ENCODE measurements at regions not wholly inside any gene's neighbourhood (a gene's known extent, or its start where the extent isn't known, plus 50 kb on each side); places are given as distances from the start of the nearest gene placed in this dataset.

DNA sequence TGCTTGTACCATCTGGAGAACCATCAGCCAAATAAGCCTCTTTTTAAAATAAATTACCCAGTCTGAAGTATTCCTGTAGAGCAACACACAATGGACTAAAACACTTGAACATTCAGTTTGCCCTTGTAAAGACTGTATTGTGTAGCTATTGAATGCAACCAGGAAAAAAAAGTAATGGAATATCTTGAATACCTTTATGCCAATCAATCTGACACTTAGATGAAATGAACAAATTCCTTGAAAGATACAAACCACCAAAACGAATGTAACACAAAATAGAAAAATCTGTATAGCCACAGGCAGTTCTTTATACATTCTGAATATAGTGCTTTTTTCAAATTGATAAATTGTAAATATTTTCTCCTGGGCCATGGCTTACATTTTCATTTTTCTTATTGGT lies 63.3 kb upstream of the KCNJ16 start:
- no peak overlapping the region for H3K4me3 Mint-ChIP-seq
- DNase-seq (no peak), ATAC-seq (ENCODE audit: low read depth) (no peak)
- POLR2A ChIA-PET = no interaction called here
- no peaks in the 10 kb centered on the region for H3K4me1 Mint-ChIP-seq
- H3K36me3 Mint-ChIP-seq = no peaks in the 10 kb centered on the region
- peaks cover 2% of the 10 kb centered on the region for H3K9me3 Mint-ChIP-seq
- H3K27ac Mint-ChIP-seq = no peak overlapping the region
- no peaks in the 10 kb centered on the region for H3K27me3 Mint-ChIP-seq

DNA sequence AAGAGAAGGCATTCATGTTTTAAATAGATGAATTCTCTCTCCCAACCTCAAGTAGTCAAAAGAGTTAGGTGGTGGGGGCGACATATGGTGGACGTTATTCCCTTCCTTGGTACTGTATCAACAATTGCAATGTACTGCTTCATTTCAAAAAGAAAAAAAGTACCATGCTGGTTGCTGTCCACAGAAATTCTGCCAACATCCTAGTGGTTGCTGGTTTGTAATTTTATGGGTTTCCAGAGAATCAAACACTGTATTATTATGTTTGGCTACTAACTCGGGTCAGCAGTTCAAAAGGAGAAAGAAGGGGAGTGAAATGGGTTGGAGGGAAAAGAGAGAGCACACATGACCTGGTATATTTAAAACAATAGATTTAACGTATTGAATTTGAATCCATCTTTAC lies 61.1 kb upstream of the KCNJ16 start:
- H3K4me1 Mint-ChIP-seq = no peaks in the 10 kb centered on the region
- no peak overlapping the region for H3K4me3 Mint-ChIP-seq
- H3K9me3 Mint-ChIP-seq = peaks cover 2% of the 10 kb centered on the region
- no peaks in the 10 kb centered on the region for H3K36me3 Mint-ChIP-seq
- DNase-seq (no peak), ATAC-seq (ENCODE audit: low read depth) (no peak)
- H3K27ac Mint-ChIP-seq = no peak overlapping the region
- H3K27me3 Mint-ChIP-seq = no peaks in the 10 kb centered on the region
- POLR2A ChIA-PET = no interaction called here

DNA sequence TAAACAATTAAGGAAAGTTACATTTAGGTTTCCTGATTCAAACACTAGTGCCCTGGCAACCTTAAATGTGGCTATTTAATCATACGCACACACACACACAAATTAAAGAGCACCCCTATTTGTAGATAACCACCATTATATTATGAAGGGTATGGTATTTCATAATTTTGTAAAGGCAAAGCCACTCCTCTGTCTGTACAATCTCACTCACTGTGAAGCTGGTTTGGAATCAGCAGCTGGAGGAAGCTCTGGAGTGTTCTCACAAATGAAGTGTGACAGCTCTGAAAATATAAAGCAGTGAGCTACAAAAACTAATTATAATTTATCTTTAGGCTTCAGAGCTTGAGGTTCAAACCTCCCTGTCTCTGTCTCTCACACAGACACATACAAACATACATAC lies 57.9 kb upstream of the KCNJ16 start:
- H3K9me3 Mint-ChIP-seq = no peaks in the 10 kb centered on the region
- H3K4me3 Mint-ChIP-seq = no peak overlapping the region
- no peaks in the 10 kb centered on the region for H3K36me3 Mint-ChIP-seq
- ATAC-seq (ENCODE audit: low read depth) (no peak), DNase-seq (no peak)
- H3K27ac Mint-ChIP-seq = no peak overlapping the region
- H3K4me1 Mint-ChIP-seq = no peaks in the 10 kb centered on the region
- H3K27me3 Mint-ChIP-seq = no peaks in the 10 kb centered on the region
- POLR2A ChIA-PET = interaction anchor here (0.7 kb wide), 1 partner anchor 54 kb away, joined by 3 read pairs; no protein-coding TSS in a partner anchor

DNA sequence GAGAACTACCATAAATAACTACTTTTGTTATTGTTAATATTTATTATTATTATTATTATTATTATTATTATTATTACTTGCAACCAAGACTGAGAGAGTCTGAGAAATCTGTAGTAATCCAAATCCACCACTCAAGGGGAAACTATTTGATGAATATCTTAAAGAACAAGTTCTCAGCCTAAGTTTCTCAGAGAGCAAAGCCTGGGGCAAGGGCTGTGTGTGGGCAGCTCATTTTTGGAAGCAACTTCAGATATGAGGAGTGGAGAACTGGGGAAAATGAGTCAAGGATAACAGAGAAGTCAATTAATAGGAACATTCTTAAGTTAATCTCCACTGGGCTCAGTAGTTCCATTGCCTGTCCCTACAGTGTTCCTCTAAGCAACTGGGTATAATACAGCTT lies 57.1 kb upstream of the KCNJ16 start:
- no peaks in the 10 kb centered on the region for H3K4me1 Mint-ChIP-seq
- POLR2A ChIA-PET = interaction anchor here (0.7 kb wide), 1 partner anchor 55 kb away, joined by 3 read pairs; no protein-coding TSS in a partner anchor
- no peak overlapping the region for H3K4me3 Mint-ChIP-seq
- no peaks in the 10 kb centered on the region for H3K36me3 Mint-ChIP-seq
- no peak for ATAC-seq (ENCODE audit: low read depth)
- DNase-seq = no peak
- no peaks in the 10 kb centered on the region for H3K27me3 Mint-ChIP-seq
- H3K27ac Mint-ChIP-seq = no peak overlapping the region
- no peaks in the 10 kb centered on the region for H3K9me3 Mint-ChIP-seq

DNA sequence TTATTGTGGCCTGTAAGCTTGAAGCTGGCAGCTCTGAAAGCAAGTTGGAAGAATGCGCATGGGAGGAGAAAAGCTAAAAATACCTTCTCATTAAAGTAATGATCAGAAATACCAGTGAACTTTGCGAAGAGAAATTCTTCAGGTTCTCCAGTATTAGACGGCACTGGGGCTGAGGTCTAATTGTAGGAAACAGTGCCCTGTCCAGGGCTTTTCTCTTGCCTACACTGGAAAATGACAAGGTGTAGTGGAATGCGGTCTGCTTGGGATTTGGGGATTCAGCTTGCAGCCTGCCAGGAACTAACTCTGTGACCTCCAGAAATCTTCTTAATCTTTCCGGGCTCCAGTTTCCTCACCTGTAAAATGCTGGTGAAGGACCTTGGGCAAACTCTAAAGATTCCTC lies 53.3 kb upstream of the KCNJ16 start:
- H3K4me1 Mint-ChIP-seq = no peaks in the 10 kb centered on the region
- H3K9me3 Mint-ChIP-seq = no peaks in the 10 kb centered on the region
- DNase-seq (no peak), ATAC-seq (ENCODE audit: low read depth) (no peak)
- no peak overlapping the region for H3K4me3 Mint-ChIP-seq
- H3K36me3 Mint-ChIP-seq = no peaks in the 10 kb centered on the region
- POLR2A ChIA-PET = no interaction called here
- H3K27ac Mint-ChIP-seq = no peak overlapping the region
- H3K27me3 Mint-ChIP-seq = peaks cover 4% of the 10 kb centered on the region

DNA sequence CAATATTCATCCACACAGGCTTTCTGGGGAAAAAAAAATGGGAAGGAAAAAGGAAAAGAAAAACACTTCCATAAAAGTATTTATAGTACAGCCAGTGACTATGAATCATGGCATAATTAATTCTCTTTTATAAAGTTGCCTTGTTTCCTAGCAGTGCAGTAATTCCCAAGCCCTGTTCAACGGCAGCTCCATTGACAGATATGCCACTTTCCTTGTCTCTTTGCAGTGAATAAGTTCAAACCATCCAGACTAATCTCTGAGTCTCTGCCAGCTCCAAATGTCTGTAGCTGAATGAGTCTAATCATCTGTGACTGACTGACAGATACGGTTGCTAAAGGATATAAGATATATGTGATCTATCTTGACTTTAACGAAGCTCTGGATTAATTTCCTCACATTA lies 52.9 kb upstream of the KCNJ16 start:
- DNase-seq (no peak), ATAC-seq (ENCODE audit: low read depth) (no peak)
- no peaks in the 10 kb centered on the region for H3K4me1 Mint-ChIP-seq
- H3K27me3 Mint-ChIP-seq = peaks cover 4% of the 10 kb centered on the region
- H3K9me3 Mint-ChIP-seq = no peaks in the 10 kb centered on the region
- H3K4me3 Mint-ChIP-seq = no peak overlapping the region
- H3K27ac Mint-ChIP-seq = no peak overlapping the region
- H3K36me3 Mint-ChIP-seq = no peaks in the 10 kb centered on the region
- POLR2A ChIA-PET = no interaction called here

DNA sequence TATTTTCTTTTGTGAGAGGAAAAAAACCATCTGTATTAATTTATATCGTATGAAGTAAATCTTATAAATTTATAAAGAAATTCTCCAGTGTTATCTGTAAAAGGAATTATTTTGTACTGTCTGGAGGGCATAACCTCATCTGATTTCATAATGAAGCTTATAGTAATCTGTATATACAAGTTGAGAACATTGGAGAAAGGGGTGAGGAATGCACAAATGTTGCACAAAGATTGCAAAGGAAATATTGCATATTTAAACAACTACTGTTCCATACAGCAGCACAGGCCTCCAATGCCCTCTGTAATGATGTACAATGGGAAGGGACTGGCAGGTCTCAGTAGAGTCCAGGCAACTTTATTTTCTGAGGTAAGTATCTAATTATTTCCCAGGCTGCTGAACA lies 50.8 kb upstream of the KCNJ16 start:
- POLR2A ChIA-PET = no interaction called here
- Mint-ChIP-seq H3K4me1 (no peaks in the 10 kb centered on the region), H3K36me3 (no peaks in the 10 kb centered on the region), H3K4me3 (no peak overlapping the region), H3K9me3 (no peaks in the 10 kb centered on the region), H3K27ac (no peak overlapping the region), H3K27me3 (peaks cover 7% of the 10 kb centered on the region)
- ATAC-seq (ENCODE audit: low read depth) (no peak), DNase-seq (no peak)
